Fibroblast of lung (primary cell): ENCODE measurements at regions not wholly inside any gene's neighbourhood (a gene's known extent, or its start where the extent isn't known, plus 50 kb on each side); places are given as distances from the start of the nearest gene placed in this dataset.

Experiments used
- EZH2 ChIP-seq: IDR thresholded peaks from 2 replicates; pipeline ENCODE4 v1.5.1; 2012; ENCODE audit warnings: low read length, control low read depth, mild to moderate bottlenecking; ENCODE audit errors: missing control alignments
- TF ChIP-seq, protein P1 (sequence below), 2 donors: IDR thresholded peaks in 1 of 2; conservative IDR thresholded peaks in 1 of 2; 1 replicate in 1 of 2; 2 replicates in 1 of 2; pipeline ENCODE4 v1.5.1; 2011 to 2012; ENCODE audit warnings: low read length in 2 of 2, control low read depth in 1 of 2, inconsistent platforms in 1 of 2, low read depth in 1 of 2, mild to moderate bottlenecking in 1 of 2

DNA sequence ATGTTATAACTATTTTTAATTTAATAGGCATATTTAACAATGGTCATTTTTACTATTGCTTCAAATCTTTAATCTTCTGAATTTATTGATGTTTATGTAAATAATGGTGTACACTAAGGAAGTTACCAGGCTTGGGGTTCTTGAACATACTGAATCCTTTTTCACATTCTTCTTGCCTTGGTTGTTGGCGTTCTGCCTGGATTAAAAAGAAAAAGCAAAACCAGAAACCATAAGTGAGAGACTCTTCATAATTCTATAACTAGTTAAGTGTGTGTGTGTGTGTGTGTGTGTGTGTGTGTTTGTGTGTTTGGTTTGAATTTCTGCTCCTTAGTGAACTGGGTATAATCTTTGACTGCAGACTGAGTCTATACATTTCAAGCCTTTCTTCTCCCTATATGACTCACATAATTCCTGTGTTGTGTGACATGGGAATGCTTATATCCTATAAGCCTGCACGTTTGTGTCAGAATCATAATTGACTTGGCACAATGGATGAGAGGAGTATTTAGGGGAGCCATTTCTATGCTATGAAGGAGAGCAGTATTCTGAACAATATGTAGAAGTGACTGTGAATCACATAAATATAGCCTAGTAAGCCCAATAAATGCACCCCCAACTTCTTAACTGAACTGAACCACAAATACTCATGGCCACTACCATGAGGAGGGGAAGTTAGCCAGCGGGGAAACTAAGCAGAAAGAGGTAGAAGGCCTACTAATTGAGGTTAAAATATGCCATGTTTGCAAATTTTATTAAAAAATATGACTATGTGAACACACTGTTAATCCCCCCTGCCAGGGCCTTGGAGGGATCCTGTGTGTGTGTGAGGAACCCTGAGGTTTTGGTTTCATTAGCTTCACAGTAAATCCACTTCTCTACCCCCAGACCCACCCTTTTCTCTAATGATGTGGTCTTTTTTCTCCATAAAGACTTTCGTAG, 425.5 kb downstream of the BCKDHB start:
- TF ChIP-seq, protein P1, sequence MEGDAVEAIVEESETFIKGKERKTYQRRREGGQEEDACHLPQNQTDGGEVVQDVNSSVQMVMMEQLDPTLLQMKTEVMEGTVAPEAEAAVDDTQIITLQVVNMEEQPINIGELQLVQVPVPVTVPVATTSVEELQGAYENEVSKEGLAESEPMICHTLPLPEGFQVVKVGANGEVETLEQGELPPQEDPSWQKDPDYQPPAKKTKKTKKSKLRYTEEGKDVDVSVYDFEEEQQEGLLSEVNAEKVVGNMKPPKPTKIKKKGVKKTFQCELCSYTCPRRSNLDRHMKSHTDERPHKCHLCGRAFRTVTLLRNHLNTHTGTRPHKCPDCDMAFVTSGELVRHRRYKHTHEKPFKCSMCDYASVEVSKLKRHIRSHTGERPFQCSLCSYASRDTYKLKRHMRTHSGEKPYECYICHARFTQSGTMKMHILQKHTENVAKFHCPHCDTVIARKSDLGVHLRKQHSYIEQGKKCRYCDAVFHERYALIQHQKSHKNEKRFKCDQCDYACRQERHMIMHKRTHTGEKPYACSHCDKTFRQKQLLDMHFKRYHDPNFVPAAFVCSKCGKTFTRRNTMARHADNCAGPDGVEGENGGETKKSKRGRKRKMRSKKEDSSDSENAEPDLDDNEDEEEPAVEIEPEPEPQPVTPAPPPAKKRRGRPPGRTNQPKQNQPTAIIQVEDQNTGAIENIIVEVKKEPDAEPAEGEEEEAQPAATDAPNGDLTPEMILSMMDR (conservative IDR thresholded peaks at IDR 0.05 in 1 of 2, IDR thresholded peaks at IDR 0.05 in 1 of 2; ENCODE audit: low read depth in 1 of 2, low read length in 2 of 2), result no peak
- TF ChIP-seq EZH2, result no peak
